ENCODE measurements at regions not wholly inside any gene's neighbourhood (a gene's known extent, or its start where the extent isn't known, plus 50 kb on each side); places are given as distances from the start of the nearest gene placed in this dataset.
A peak's percentile ranks its signal among the peaks of the same experiment; 100 is the strongest.

DNA sequence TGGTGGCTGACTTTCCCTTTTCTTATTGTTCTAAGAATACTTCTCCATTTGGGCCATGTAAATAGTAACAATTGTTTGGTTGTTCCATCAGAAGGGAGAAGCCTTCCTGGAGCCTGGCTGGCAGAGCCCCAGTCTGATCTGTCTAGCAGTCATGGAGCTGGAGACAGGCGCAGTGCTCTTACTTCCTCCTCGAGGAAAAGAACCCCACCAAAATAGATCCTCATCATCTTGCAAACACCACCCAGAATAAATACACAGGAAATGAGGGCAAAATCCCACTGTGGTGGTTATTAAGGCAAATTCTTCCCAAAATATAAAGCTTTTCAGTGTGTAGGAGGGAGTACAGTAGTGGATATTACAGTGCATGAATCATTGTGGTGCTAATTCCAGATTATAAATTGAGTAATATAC lies 195.1 kb upstream of the SGK1 start:
- Histone ChIP-seq H3K27me3 (ENCODE audit: control insufficient read depth in 2 of 2, insufficient read depth in 2 of 2, low read length in 2 of 2) (no peaks in the 10 kb centered on the region), H3K36me3 (ENCODE audit: control insufficient read depth in 2 of 2, extremely low read depth in 1 of 2, insufficient read depth in 2 of 2, low read length in 2 of 2) (no peaks in the 10 kb centered on the region), H3K4me3 (replicated peaks in 1 of 3; ENCODE audit: insufficient read depth in 1 of 3, low read depth in 1 of 3, low read length in 3 of 3) (no peak overlapping the region), H3K9me1 (replicated peaks; ENCODE audit: control insufficient read depth, extremely low read depth, insufficient read depth, low read length) (no peaks in the 10 kb centered on the region), H3K79me2 (ENCODE audit: control insufficient read depth, insufficient read depth, low read length) (no peaks in the 10 kb centered on the region), H3K4me1 (ENCODE audit: control insufficient read depth, extremely low read depth, insufficient read depth, low read length) (peaks cover 32% of the 10 kb centered on the region), H3K27ac (ENCODE audit: insufficient read depth, low read depth, low read length) (peak overlapping the region; percentile 35), H4K20me1 (replicated peaks; ENCODE audit: control insufficient read depth, extremely low read depth, insufficient read depth, low read length) (no peaks in the 10 kb centered on the region), H3K9ac (replicated peaks; ENCODE audit: extremely low read depth, insufficient read depth, low read length) (no peak overlapping the region), H3K4me2 (ENCODE audit: insufficient read depth, low read length) (no peak overlapping the region), H3K9me3 (replicated peaks; ENCODE audit: control insufficient read depth, insufficient read depth, low read length) (no peaks in the 10 kb centered on the region), H2AFZ (ENCODE audit: low read depth, low read length) (peak overlapping the region; percentile 75)
- POLR2A ChIA-PET, result no interaction called here
- no TSS peak for BruUV-seq (replicated peaks)
- CTCF ChIA-PET, result interaction anchor here (0.8 to 2.2 kb wide), 7 partner anchors 8 to 128 kb away, joined by 3 to 11 read pairs (median 3); no protein-coding TSS in a partner anchor
- DNase-seq (ENCODE audit: low read depth, low spot score), result peak; percentile 50
- peak; percentile 62 for FAIRE-seq
- dilution Hi-C loops (cut with MboI; ENCODE audit: extremely low pct_ligation_motif_present, low sequenced_read_pairs) (no loop called here), intact Hi-C loops (cut with micrococcal nuclease) (no loop called here)
- TF ChIP-seq FOS (IDR thresholded peaks at IDR 0.05; ENCODE audit: borderline replicate concordance, insufficient read depth, low read length) (peak; percentile 38), EZH2 (IDR thresholded peaks at IDR 0.05; ENCODE audit: borderline replicate concordance, low read depth, low read length, severe bottlenecking) (no peak)

DNA sequence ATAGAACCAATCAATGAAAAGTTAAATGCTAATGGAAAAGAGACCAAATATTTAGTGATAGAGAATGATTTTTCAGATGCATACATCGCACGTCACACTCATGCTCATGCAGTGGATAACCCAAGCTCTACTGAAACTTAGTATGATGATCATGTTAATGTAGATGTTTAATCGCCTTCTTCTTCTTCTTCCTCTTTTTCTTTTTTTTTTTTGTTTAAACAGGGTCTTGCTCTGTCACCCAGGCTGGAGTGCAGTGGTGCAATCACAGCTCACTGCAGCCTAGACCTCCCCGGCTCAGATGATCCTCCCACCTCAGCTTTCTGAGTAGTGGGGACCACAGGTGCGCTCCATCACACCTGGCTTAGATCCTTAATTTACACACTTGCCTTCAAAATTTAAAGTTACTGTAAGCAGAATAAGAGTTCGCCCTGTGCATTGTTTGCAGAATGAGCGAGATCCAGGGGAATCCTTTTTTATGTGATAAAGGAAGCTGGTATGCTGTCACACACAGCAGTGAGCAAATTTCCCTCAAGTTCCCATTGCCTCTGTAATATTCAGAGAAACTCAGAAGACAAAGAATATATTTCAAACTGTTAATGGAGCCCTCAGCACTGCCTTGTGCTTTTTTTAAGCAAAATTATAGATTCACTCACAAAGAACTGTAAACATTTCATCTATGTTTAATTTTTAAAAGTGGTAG lies 194.2 kb upstream of the SGK1 start:
- ChIA-PET POLR2A (no interaction called here), CTCF (interaction anchor here (0.5 to 1.5 kb wide), 3 partner anchors 10 to 333 kb away, joined by 3 to 4 read pairs (median 3); no protein-coding TSS in a partner anchor)
- Histone ChIP-seq H3K9me3 (replicated peaks; ENCODE audit: control insufficient read depth, insufficient read depth, low read length) (no peaks in the 10 kb centered on the region), H2AFZ (ENCODE audit: low read depth, low read length) (no peak overlapping the region), H3K27ac (ENCODE audit: insufficient read depth, low read depth, low read length) (peak overlapping the region; percentile 35), H3K4me1 (ENCODE audit: control insufficient read depth, extremely low read depth, insufficient read depth, low read length) (peaks cover 24% of the 10 kb centered on the region), H3K36me3 (ENCODE audit: control insufficient read depth in 2 of 2, extremely low read depth in 1 of 2, insufficient read depth in 2 of 2, low read length in 2 of 2) (no peaks in the 10 kb centered on the region), H3K4me3 (replicated peaks in 1 of 3; ENCODE audit: insufficient read depth in 1 of 3, low read depth in 1 of 3, low read length in 3 of 3) (no peak overlapping the region), H3K9me1 (replicated peaks; ENCODE audit: control insufficient read depth, extremely low read depth, insufficient read depth, low read length) (no peaks in the 10 kb centered on the region), H3K79me2 (ENCODE audit: control insufficient read depth, insufficient read depth, low read length) (no peaks in the 10 kb centered on the region), H3K27me3 (ENCODE audit: control insufficient read depth in 2 of 2, insufficient read depth in 2 of 2, low read length in 2 of 2) (no peaks in the 10 kb centered on the region), H3K4me2 (ENCODE audit: insufficient read depth, low read length) (no peak overlapping the region), H4K20me1 (replicated peaks; ENCODE audit: control insufficient read depth, extremely low read depth, insufficient read depth, low read length) (no peaks in the 10 kb centered on the region), H3K9ac (replicated peaks; ENCODE audit: extremely low read depth, insufficient read depth, low read length) (no peak overlapping the region)
- no peak for DNase-seq (ENCODE audit: low read depth, low spot score)
- TF ChIP-seq JUN (IDR thresholded peaks at IDR 0.05; ENCODE audit: borderline replicate concordance, insufficient read depth, insufficient read length, low read depth) (no peak), EZH2 (IDR thresholded peaks at IDR 0.05; ENCODE audit: borderline replicate concordance, low read depth, low read length, severe bottlenecking) (no peak)
- TF ChIP-seq, protein P1, sequence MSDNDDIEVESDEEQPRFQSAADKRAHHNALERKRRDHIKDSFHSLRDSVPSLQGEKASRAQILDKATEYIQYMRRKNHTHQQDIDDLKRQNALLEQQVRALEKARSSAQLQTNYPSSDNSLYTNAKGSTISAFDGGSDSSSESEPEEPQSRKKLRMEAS (IDR thresholded peaks at IDR 0.05; ENCODE audit: insufficient read depth, insufficient read length), result no peak
- BruUV-seq (replicated peaks), result no TSS peak
- dilution Hi-C loops (cut with MboI; ENCODE audit: extremely low pct_ligation_motif_present, low sequenced_read_pairs), result no loop called here
- FAIRE-seq, result no peak
- intact Hi-C loops (cut with micrococcal nuclease), result no loop called here

All from endothelial cell of umbilical vein (primary cell).